Mammary epithelial cell (primary cell): ENCODE measurements at regions not wholly inside any gene's neighbourhood (a gene's known extent, or its start where the extent isn't known, plus 50 kb on each side); places are given as distances from the start of the nearest gene placed in this dataset.

Experiments
- EZH2 ChIP-seq: IDR thresholded peaks from 2 replicates; pipeline ENCODE4 v1.6.1; 2012; ENCODE audit warnings: low read length, inconsistent platforms, borderline replicate concordance
- TF ChIP-seq, protein P1 (sequence below), 2 donors: IDR thresholded peaks in 1 of 2; conservative IDR thresholded peaks in 1 of 2; 2 replicates each; pipeline ENCODE4 v1.5.1; 2011 to 2012; ENCODE audit warnings: inconsistent platforms in 2 of 2, low read length in 2 of 2, mild to moderate bottlenecking in 2 of 2, control low read depth in 1 of 2, low read depth in 1 of 2; ENCODE audit not compliant: insufficient read depth in 1 of 2; ENCODE audit errors: extremely low read depth in 1 of 2

DNA sequence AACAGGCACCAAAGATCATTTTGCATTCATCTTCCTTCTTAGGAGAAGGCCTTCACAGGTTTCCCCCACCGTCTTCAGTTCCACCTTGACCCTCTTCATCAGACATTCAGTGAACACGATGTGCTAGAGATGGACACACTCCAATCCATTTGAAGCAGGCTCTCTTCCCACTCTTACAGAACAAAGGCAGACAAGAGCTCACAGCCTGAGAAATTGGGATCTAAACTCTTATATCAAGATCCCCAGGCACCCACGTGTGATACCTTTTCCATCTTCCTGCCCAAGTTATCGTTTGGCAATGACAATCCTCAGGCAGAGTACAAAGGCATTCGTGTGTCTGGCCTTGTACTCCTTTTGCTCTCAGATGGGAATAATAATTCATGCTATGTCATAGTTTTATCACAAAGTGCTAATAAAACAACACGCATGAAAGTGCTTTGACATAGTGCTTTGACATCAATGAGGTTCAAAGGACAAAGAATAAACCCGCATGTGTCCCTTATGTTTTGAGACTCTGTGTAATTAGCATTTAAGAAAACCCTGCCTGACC, 369.3 kb upstream of the KLHL29 start:
- TF ChIP-seq EZH2 = no peak
- TF ChIP-seq, protein P1, sequence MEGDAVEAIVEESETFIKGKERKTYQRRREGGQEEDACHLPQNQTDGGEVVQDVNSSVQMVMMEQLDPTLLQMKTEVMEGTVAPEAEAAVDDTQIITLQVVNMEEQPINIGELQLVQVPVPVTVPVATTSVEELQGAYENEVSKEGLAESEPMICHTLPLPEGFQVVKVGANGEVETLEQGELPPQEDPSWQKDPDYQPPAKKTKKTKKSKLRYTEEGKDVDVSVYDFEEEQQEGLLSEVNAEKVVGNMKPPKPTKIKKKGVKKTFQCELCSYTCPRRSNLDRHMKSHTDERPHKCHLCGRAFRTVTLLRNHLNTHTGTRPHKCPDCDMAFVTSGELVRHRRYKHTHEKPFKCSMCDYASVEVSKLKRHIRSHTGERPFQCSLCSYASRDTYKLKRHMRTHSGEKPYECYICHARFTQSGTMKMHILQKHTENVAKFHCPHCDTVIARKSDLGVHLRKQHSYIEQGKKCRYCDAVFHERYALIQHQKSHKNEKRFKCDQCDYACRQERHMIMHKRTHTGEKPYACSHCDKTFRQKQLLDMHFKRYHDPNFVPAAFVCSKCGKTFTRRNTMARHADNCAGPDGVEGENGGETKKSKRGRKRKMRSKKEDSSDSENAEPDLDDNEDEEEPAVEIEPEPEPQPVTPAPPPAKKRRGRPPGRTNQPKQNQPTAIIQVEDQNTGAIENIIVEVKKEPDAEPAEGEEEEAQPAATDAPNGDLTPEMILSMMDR (conservative IDR thresholded peaks at IDR 0.05 in 1 of 2, IDR thresholded peaks at IDR 0.05 in 1 of 2; ENCODE audit: extremely low read depth in 1 of 2, insufficient read depth in 1 of 2, low read depth in 1 of 2, low read length in 2 of 2) = no peak
